ENCODE measurements at regions not wholly inside any gene's neighbourhood (a gene's known extent, or its start where the extent isn't known, plus 50 kb on each side); places are given as distances from the start of the nearest gene placed in this dataset.

GRCh38 chr20:10953437-10953836 lies 279.6 kb upstream of the JAG1 start:
- H3K4me3 Mint-ChIP-seq (ENCODE audit: unreplicated experiment), result no peak overlapping the region
- H3K9ac ChIP-seq (ENCODE audit: low read length), result no peak overlapping the region
- DNase-seq (ENCODE audit: low read depth) (no peak), FAIRE-seq (no peak)
- H3K9me3 Mint-ChIP-seq (ENCODE audit: unreplicated experiment), result no peaks in the 10 kb centered on the region
- H3K79me2 ChIP-seq (ENCODE audit: insufficient read depth, low read length), result no peaks in the 10 kb centered on the region
- H3K27ac Mint-ChIP-seq (ENCODE audit: unreplicated experiment), result no peak overlapping the region
- H3K27me3 Mint-ChIP-seq (ENCODE audit: low read depth, unreplicated experiment), result no peaks in the 10 kb centered on the region
- no peak overlapping the region for H3K27ac ChIP-seq (ENCODE audit: low read depth, low read length)
- H3K36me3 ChIP-seq (ENCODE audit: insufficient read depth, low read length), result no peaks in the 10 kb centered on the region
- no peaks in the 10 kb centered on the region for H3K27me3 ChIP-seq (ENCODE audit: insufficient read depth, low read length)
- no peaks in the 10 kb centered on the region for H4K20me1 ChIP-seq (ENCODE audit: insufficient read depth, low read length)
- TF ChIP-seq EZH2 (IDR thresholded peaks at IDR 0.05; ENCODE audit: insufficient read depth, low read length) (no peak), CTCF (IDR thresholded peaks at IDR 0.05; ENCODE audit: insufficient read depth, low read depth, low read length) (no peak)
- H3K9me3 ChIP-seq (ENCODE audit: insufficient read depth, low read depth, low read length), result no peaks in the 10 kb centered on the region
- H2AFZ ChIP-seq (ENCODE audit: low read depth, low read length), result no peak overlapping the region
- H3K4me1 ChIP-seq (ENCODE audit: insufficient read depth, low read length), result no peaks in the 10 kb centered on the region
- no peaks in the 10 kb centered on the region for H3K36me3 Mint-ChIP-seq (ENCODE audit: low read depth, unreplicated experiment)
- no peak overlapping the region for H3K4me2 ChIP-seq (ENCODE audit: low read length)
- peaks cover 8% of the 10 kb centered on the region for H3K4me1 Mint-ChIP-seq (ENCODE audit: low read depth, unreplicated experiment)
- H3K4me3 ChIP-seq (ENCODE audit: insufficient read depth, low read depth, low read length), result no peak overlapping the region

GRCh38 chr20:10954137-10954840 lies 280.5 kb upstream of the JAG1 start:
- no peaks in the 10 kb centered on the region for H3K9me3 Mint-ChIP-seq (ENCODE audit: unreplicated experiment)
- no peaks in the 10 kb centered on the region for H3K27me3 Mint-ChIP-seq (ENCODE audit: low read depth, unreplicated experiment)
- Histone ChIP-seq H3K36me3 (ENCODE audit: insufficient read depth, low read length) (no peaks in the 10 kb centered on the region), H3K9me3 (ENCODE audit: insufficient read depth, low read depth, low read length) (no peaks in the 10 kb centered on the region), H4K20me1 (ENCODE audit: insufficient read depth, low read length) (no peaks in the 10 kb centered on the region), H3K4me2 (ENCODE audit: low read length) (no peak overlapping the region), H3K27ac (ENCODE audit: low read depth, low read length) (no peak overlapping the region), H3K4me3 (ENCODE audit: insufficient read depth, low read depth, low read length) (no peak overlapping the region), H2AFZ (ENCODE audit: low read depth, low read length) (no peak overlapping the region), H3K27me3 (ENCODE audit: insufficient read depth, low read length) (no peaks in the 10 kb centered on the region), H3K79me2 (ENCODE audit: insufficient read depth, low read length) (no peaks in the 10 kb centered on the region), H3K4me1 (ENCODE audit: insufficient read depth, low read length) (no peaks in the 10 kb centered on the region), H3K9ac (ENCODE audit: low read length) (no peak overlapping the region)
- no peak for TF ChIP-seq EZH2 (IDR thresholded peaks at IDR 0.05; ENCODE audit: insufficient read depth, low read length)
- TF ChIP-seq CTCF (IDR thresholded peaks at IDR 0.05; ENCODE audit: insufficient read depth, low read depth, low read length), result no peak
- H3K36me3 Mint-ChIP-seq (ENCODE audit: low read depth, unreplicated experiment), result no peaks in the 10 kb centered on the region
- H3K4me1 Mint-ChIP-seq (ENCODE audit: low read depth, unreplicated experiment), result peaks cover 8% of the 10 kb centered on the region
- no peak for FAIRE-seq
- no peak overlapping the region for H3K4me3 Mint-ChIP-seq (ENCODE audit: unreplicated experiment)
- peak; percentile 66 for DNase-seq (ENCODE audit: low read depth)
- H3K27ac Mint-ChIP-seq (ENCODE audit: unreplicated experiment), result no peak overlapping the region

- TF ChIP-seq EZH2 (IDR thresholded peaks at IDR 0.05; ENCODE audit: insufficient read depth, low read length), result no peak
- TF ChIP-seq CTCF (IDR thresholded peaks at IDR 0.05; ENCODE audit: insufficient read depth, low read depth, low read length), result no peak
- no peak for FAIRE-seq
- H3K4me3 Mint-ChIP-seq (ENCODE audit: unreplicated experiment), result no peak overlapping the region
These were observed 281.2 kb upstream of the JAG1 start for GRCh38 chr20:10954908-10955580.

More at GRCh38 chr20:10954908-10955580, 281.2 kb upstream of the JAG1 start:
- Histone ChIP-seq H2AFZ (ENCODE audit: low read depth, low read length) (no peak overlapping the region), H3K36me3 (ENCODE audit: insufficient read depth, low read length) (no peaks in the 10 kb centered on the region), H4K20me1 (ENCODE audit: insufficient read depth, low read length) (no peaks in the 10 kb centered on the region), H3K9ac (ENCODE audit: low read length) (no peak overlapping the region), H3K27ac (ENCODE audit: low read depth, low read length) (no peak overlapping the region), H3K4me2 (ENCODE audit: low read length) (no peak overlapping the region), H3K4me3 (ENCODE audit: insufficient read depth, low read depth, low read length) (no peak overlapping the region), H3K27me3 (ENCODE audit: insufficient read depth, low read length) (no peaks in the 10 kb centered on the region), H3K79me2 (ENCODE audit: insufficient read depth, low read length) (no peaks in the 10 kb centered on the region), H3K4me1 (ENCODE audit: insufficient read depth, low read length) (no peaks in the 10 kb centered on the region), H3K9me3 (ENCODE audit: insufficient read depth, low read depth, low read length) (no peaks in the 10 kb centered on the region)
- peak; percentile 18 for DNase-seq (ENCODE audit: low read depth)
- no peaks in the 10 kb centered on the region for H3K9me3 Mint-ChIP-seq (ENCODE audit: unreplicated experiment)
- H3K36me3 Mint-ChIP-seq (ENCODE audit: low read depth, unreplicated experiment), result no peaks in the 10 kb centered on the region
- H3K27me3 Mint-ChIP-seq (ENCODE audit: low read depth, unreplicated experiment), result no peaks in the 10 kb centered on the region
- no peak overlapping the region for H3K27ac Mint-ChIP-seq (ENCODE audit: unreplicated experiment)
- H3K4me1 Mint-ChIP-seq (ENCODE audit: low read depth, unreplicated experiment), result peaks cover 8% of the 10 kb centered on the region
